Suprapubic skin (tissue), 4 donors: ENCODE measurements at regions not wholly inside any gene's neighbourhood (a gene's known extent, or its start where the extent isn't known, plus 50 kb on each side); places are given as distances from the start of the nearest gene placed in this dataset.

ENCODE experiments used
- DNase-seq, 2 donors: peaks; one replicate each; pipeline ENCODE4 v3.0.0-alpha.2; 2019; ENCODE audit warnings: low spot score in 2 of 2
- H3K27ac ChIP-seq: fragments of 200-600 bp; sonication (generic); one replicate; pipeline ENCODE4 v1.5.1; 2019
- H3K27me3 ChIP-seq: fragments of 200-600 bp; sonication (generic); one replicate; pipeline ENCODE4 v1.5.1; 2019
- H3K36me3 ChIP-seq: fragments of 200-600 bp; sonication (generic); one replicate; pipeline ENCODE4 v1.5.1; 2019
- H3K4me1 ChIP-seq: fragments of 200-600 bp; sonication (generic); one replicate; pipeline ENCODE4 v1.5.1; 2019
- H3K4me3 ChIP-seq: fragments of 200-600 bp; sonication (generic); one replicate; pipeline ENCODE4 v1.5.1; 2019; ENCODE audit warnings: mild to moderate bottlenecking
- H3K9me3 ChIP-seq: fragments of 200-600 bp; sonication (generic); one replicate; pipeline ENCODE4 v1.5.1; 2019
- CTCF ChIP-seq, 2 donors: fragments of 200-600 bp in 1 of 2; fragments of 450-650 bp in 1 of 2; sonication (generic) in 1 of 2; IDR thresholded peaks; one replicate each; pipeline ENCODE4 v1.5.1; 2016 to 2019; ENCODE audit warnings: antibody characterized with exemption in 2 of 2, mild to moderate bottlenecking in 1 of 2, moderate library complexity in 1 of 2
- EP300 ChIP-seq: sonication (generic); formaldehyde crosslinking; IDR thresholded peaks from one replicate; pipeline ENCODE4 v1.6.1; 2017; ENCODE audit warnings: antibody characterized with exemption
- POLR2A ChIP-seq, 2 donors: fragments of 450-650 bp; IDR thresholded peaks; one replicate each; pipeline ENCODE4 v1.6.1; 2017; ENCODE audit warnings: antibody characterized with exemption in 2 of 2, mild to moderate bottlenecking in 2 of 2, moderate library complexity in 2 of 2
- POLR2AphosphoS5 ChIP-seq, 3 donors: sonication (generic); formaldehyde crosslinking; IDR thresholded peaks; one replicate each; pipeline ENCODE4 v1.6.1; 2017; ENCODE audit warnings: antibody characterized with exemption in 3 of 3
- WGBS: methylation state at CpG from one replicate; pipeline ENCODE4 v1.1.5; 2018; 5-methylcytosine and 5-hydroxymethylcytosine counted together

GRCh38 chr12:125824276-125824675 is 759.0 kb downstream of the AACS start:
- no peak for DNase-seq
- no peak overlapping the region for H3K27ac ChIP-seq

GRCh38 chr12:125835852-125836251 is 770.6 kb downstream of the AACS start:
- DNase-seq, result no peak
- Histone ChIP-seq H3K27ac (no peak overlapping the region), H3K4me1 (no peaks in the 10 kb centered on the region), H3K27me3 (no peaks in the 10 kb centered on the region), H3K4me3 (no peak overlapping the region), H3K36me3 (no peaks in the 10 kb centered on the region), H3K9me3 (no peaks in the 10 kb centered on the region)
- TF ChIP-seq CTCF (IDR thresholded peaks at IDR 0.05) (no peak), POLR2A (IDR thresholded peaks at IDR 0.05) (no peak), EP300 (no peak), POLR2AphosphoS5 (IDR thresholded peaks at IDR 0.05) (no peak)
- 60% methylated on average over 2 of the region's 2 CpGs for WGBS

More at GRCh38 chr12:125824276-125824675, 759.0 kb downstream of the AACS start:
- Histone ChIP-seq H3K4me3 (no peak overlapping the region), H3K27me3 (no peaks in the 10 kb centered on the region), H3K4me1 (no peaks in the 10 kb centered on the region), H3K9me3 (peaks cover 15% of the 10 kb centered on the region), H3K36me3 (no peaks in the 10 kb centered on the region)
- 88% methylated on average over 2 of the region's 2 CpGs for WGBS
- TF ChIP-seq EP300, result no peak
- TF ChIP-seq POLR2A (IDR thresholded peaks at IDR 0.05), result no peak
- no peak for TF ChIP-seq CTCF (IDR thresholded peaks at IDR 0.05)
- TF ChIP-seq POLR2AphosphoS5 (IDR thresholded peaks at IDR 0.05), result no peak

- Histone ChIP-seq H3K9me3 (no peaks in the 10 kb centered on the region), H3K27me3 (no peaks in the 10 kb centered on the region), H3K27ac (no peak overlapping the region), H3K4me1 (no peaks in the 10 kb centered on the region), H3K36me3 (no peaks in the 10 kb centered on the region), H3K4me3 (no peak overlapping the region)
- no peak for DNase-seq
- no peak for TF ChIP-seq CTCF (IDR thresholded peaks at IDR 0.05)
- no peak for TF ChIP-seq POLR2AphosphoS5 (IDR thresholded peaks at IDR 0.05)
- no peak for TF ChIP-seq POLR2A (IDR thresholded peaks at IDR 0.05)
- TF ChIP-seq EP300, result no peak
- 75% methylated on average over 2 of the region's 2 CpGs for WGBS
Measured at GRCh38 chr12:125836647-125837046, 771.4 kb downstream of the AACS start.

GRCh38 chr12:125841332-125841731 is 776.1 kb downstream of the AACS start:
- DNase-seq, result no peak
- WGBS, result 88% methylated on average over 7 of the region's 7 CpGs
- H3K36me3 ChIP-seq, result no peaks in the 10 kb centered on the region
- H3K4me3 ChIP-seq, result no peak overlapping the region
- H3K27me3 ChIP-seq, result no peaks in the 10 kb centered on the region
- TF ChIP-seq POLR2A (IDR thresholded peaks at IDR 0.05) (no peak), POLR2AphosphoS5 (IDR thresholded peaks at IDR 0.05) (no peak)
- H3K4me1 ChIP-seq, result no peaks in the 10 kb centered on the region
- no peak overlapping the region for H3K27ac ChIP-seq
- H3K9me3 ChIP-seq, result peaks cover 6% of the 10 kb centered on the region

- no peaks in the 10 kb centered on the region for H3K36me3 ChIP-seq
- no peak overlapping the region for H3K27ac ChIP-seq
- no peaks in the 10 kb centered on the region for H3K4me1 ChIP-seq
- TF ChIP-seq EP300, result no peak
- TF ChIP-seq POLR2A (IDR thresholded peaks at IDR 0.05), result no peak
- TF ChIP-seq CTCF (IDR thresholded peaks at IDR 0.05), result no peak
- no peak for TF ChIP-seq POLR2AphosphoS5 (IDR thresholded peaks at IDR 0.05)
- no peaks in the 10 kb centered on the region for H3K27me3 ChIP-seq
- H3K9me3 ChIP-seq, result no peaks in the 10 kb centered on the region
- no peak overlapping the region for H3K4me3 ChIP-seq
- WGBS, result 81% methylated on average over 5 of the region's 5 CpGs
- DNase-seq, result no peak
Measured at GRCh38 chr12:125852116-125852515, 786.9 kb downstream of the AACS start.

GRCh38 chr12:125852679-125853078 is 787.4 kb downstream of the AACS start:
- 83% methylated on average over 2 of the region's 2 CpGs for WGBS
- no peak for TF ChIP-seq EP300
- TF ChIP-seq POLR2AphosphoS5 (IDR thresholded peaks at IDR 0.05), result no peak
- no peak for TF ChIP-seq POLR2A (IDR thresholded peaks at IDR 0.05)
- TF ChIP-seq CTCF (IDR thresholded peaks at IDR 0.05), result no peak
- Histone ChIP-seq H3K4me3 (no peak overlapping the region), H3K9me3 (no peaks in the 10 kb centered on the region), H3K27ac (no peak overlapping the region), H3K27me3 (no peaks in the 10 kb centered on the region), H3K36me3 (no peaks in the 10 kb centered on the region), H3K4me1 (no peaks in the 10 kb centered on the region)
- DNase-seq, result no peak
